Prostate gland (tissue), 2 donors: ENCODE measurements at regions not wholly inside any gene's neighbourhood (a gene's known extent, or its start where the extent isn't known, plus 50 kb on each side); places are given as distances from the start of the nearest gene placed in this dataset.
A peak's percentile ranks its signal among the peaks of the same experiment; 100 is the strongest.

ENCODE experiments used
- DNase-seq: peaks from one replicate; pipeline ENCODE4 v3.0.0-alpha.2; 2019; ENCODE audit warnings: low spot score
- H3K27ac ChIP-seq, 2 donors: fragments of 200-600 bp; sonication (generic); 2 replicates each; pipeline ENCODE4 v1.5.1; 2017 to 2019
- H3K27me3 ChIP-seq: fragments of 200-600 bp; sonication (generic); replicated peaks from 2 replicates; pipeline ENCODE4 v1.5.1; 2019; ENCODE audit not compliant: insufficient read depth
- H3K36me3 ChIP-seq, 2 donors: fragments of 200-600 bp; sonication (generic); 1 replicate in 1 of 2; 2 replicates in 1 of 2; pipeline versions ENCODE4 v1.5.1 to v1.8.1; 2017 to 2019
- H3K4me1 ChIP-seq: fragments of 200-600 bp; sonication (generic); replicated peaks from 2 replicates; pipeline ENCODE4 v1.5.1; 2019
- H3K4me3 ChIP-seq, 2 donors: fragments of 200-600 bp; sonication (generic); 2 replicates each; pipeline ENCODE4 v1.5.1; 2017 to 2019
- H3K9me3 ChIP-seq: fragments of 200-600 bp; sonication (generic); 2 replicates; pipeline ENCODE4 v1.5.1; 2017
- POLR2A ChIP-seq: fragments of 450-650 bp; IDR thresholded peaks from one replicate; pipeline ENCODE4 v1.6.1; 2016; ENCODE audit warnings: antibody characterized with exemption, mild to moderate bottlenecking
- POLR2AphosphoS5 ChIP-seq: sonication (generic); formaldehyde crosslinking; IDR thresholded peaks from one replicate; pipeline ENCODE4 v1.6.1; 2017; ENCODE audit warnings: antibody characterized with exemption
- WGBS: methylation state at CpG from one replicate; pipeline ENCODE4 v1.1.5; 2018; 5-methylcytosine and 5-hydroxymethylcytosine counted together
- intact Hi-C: fragments of 100-400 bp; cut with DNase I; formaldehyde crosslinking; loops from one replicate; pipeline ENCODE4 v1.14.2; 2022
- TF ChIP-seq, protein P1 (sequence below), 4 experiments: fragments of 200-600 bp in 2 of 4; fragments of 450-650 bp in 2 of 4; sonication (generic) in 2 of 4; IDR thresholded peaks; 1 replicate in 3 of 4; 2 replicates in 1 of 4; pipeline ENCODE4 v1.5.1; 2016 to 2019; ENCODE audit warnings: antibody characterized with exemption in 4 of 4, mild to moderate bottlenecking in 2 of 4, moderate library complexity in 2 of 4

- H3K27me3 ChIP-seq, result no peaks in the 10 kb centered on the region
- H3K9me3 ChIP-seq, result no peaks in the 10 kb centered on the region
- H3K4me1 ChIP-seq, result no peaks in the 10 kb centered on the region
- intact Hi-C loops, result no loop called here
- H3K36me3 ChIP-seq, result no peaks in the 10 kb centered on the region
- TF ChIP-seq POLR2A (no peak), POLR2AphosphoS5 (no peak)
- TF ChIP-seq, protein P1, sequence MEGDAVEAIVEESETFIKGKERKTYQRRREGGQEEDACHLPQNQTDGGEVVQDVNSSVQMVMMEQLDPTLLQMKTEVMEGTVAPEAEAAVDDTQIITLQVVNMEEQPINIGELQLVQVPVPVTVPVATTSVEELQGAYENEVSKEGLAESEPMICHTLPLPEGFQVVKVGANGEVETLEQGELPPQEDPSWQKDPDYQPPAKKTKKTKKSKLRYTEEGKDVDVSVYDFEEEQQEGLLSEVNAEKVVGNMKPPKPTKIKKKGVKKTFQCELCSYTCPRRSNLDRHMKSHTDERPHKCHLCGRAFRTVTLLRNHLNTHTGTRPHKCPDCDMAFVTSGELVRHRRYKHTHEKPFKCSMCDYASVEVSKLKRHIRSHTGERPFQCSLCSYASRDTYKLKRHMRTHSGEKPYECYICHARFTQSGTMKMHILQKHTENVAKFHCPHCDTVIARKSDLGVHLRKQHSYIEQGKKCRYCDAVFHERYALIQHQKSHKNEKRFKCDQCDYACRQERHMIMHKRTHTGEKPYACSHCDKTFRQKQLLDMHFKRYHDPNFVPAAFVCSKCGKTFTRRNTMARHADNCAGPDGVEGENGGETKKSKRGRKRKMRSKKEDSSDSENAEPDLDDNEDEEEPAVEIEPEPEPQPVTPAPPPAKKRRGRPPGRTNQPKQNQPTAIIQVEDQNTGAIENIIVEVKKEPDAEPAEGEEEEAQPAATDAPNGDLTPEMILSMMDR (IDR thresholded peaks at IDR 0.05), result no peak
- DNase-seq, result no peak
- WGBS, result 82% methylated on average over 13 of the region's 13 CpGs
- no peak overlapping the region for H3K27ac ChIP-seq
- H3K4me3 ChIP-seq, result no peak overlapping the region
Observed at GRCh38 chr21:18950045-18950740, 546.6 kb upstream of the TMPRSS15 start.

DNA sequence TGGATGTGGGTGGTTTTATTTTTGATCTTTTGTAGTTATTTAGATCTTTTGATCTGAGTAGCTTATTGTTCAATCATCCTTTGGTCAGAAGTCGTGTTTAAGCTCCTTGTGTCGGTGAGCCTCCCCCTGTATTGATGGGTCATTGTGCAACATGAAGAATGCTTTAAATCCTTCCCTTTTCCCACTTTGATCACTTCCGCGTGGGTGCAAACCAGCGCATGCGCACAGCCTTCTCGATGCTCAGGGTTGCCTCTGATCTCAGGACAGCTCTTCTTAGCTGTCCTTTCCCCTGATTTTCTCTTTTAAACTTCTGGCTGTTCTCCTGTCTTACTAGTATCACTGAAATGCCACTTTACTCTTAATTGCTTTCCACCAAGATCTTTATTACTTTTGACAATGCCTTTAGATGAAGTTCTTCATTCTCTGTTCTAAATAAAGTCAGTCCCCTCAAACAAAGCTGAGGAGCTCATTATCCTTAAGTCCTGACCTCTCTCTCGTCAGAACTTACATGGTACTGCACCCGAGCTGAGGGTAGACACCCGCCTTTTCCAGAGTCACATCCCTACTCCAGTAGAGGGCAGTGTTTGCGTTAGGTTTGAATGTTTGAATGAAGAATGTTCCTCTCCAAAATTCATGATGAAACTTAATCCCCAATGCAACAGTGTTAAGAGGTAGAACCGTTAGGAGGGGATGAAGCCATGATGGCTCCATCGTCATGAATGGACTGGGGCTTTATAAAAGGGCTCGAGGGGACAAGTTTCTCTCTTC is 547.9 kb upstream of the TMPRSS15 start:
- no peak for DNase-seq
- no peaks in the 10 kb centered on the region for H3K36me3 ChIP-seq
- no peak overlapping the region for H3K4me3 ChIP-seq
- no peak overlapping the region for H3K27ac ChIP-seq
- intact Hi-C loops, result no loop called here
- no peaks in the 10 kb centered on the region for H3K9me3 ChIP-seq
- TF ChIP-seq, protein P1 (IDR thresholded peaks at IDR 0.05), result peak in 1 of 4 experiments; percentile 19
- no peak for TF ChIP-seq POLR2A
- WGBS, result 49% methylated on average over 14 of the region's 14 CpGs
- no peaks in the 10 kb centered on the region for H3K4me1 ChIP-seq
- no peaks in the 10 kb centered on the region for H3K27me3 ChIP-seq

DNA sequence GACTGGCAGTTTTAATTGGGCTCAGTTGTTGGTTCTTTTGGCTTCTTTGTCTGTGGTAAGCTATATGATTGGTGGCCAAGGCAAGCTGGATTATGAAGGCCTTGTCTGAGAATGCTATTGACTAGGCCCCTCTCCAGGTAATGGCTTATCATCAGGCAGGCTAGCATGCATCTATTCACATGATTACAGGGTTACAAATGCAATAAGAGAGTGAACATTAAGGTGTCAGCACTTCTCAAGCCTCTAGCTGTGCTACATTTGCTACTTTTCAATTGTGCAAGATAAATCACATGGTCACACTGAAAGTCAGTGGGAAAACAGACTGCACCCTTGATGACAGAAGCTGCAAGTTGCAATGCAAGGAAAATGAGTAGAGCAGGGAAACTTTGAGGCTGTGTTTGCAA is 550.9 kb upstream of the TMPRSS15 start:
- intact Hi-C loops, result no loop called here
- TF ChIP-seq POLR2A (no peak), POLR2AphosphoS5 (no peak)
- TF ChIP-seq, protein P1 (IDR thresholded peaks at IDR 0.05), result no peak
- Histone ChIP-seq H3K36me3 (no peaks in the 10 kb centered on the region), H3K4me3 (no peak overlapping the region), H3K27me3 (no peaks in the 10 kb centered on the region), H3K27ac (no peak overlapping the region), H3K9me3 (no peaks in the 10 kb centered on the region), H3K4me1 (no peaks in the 10 kb centered on the region)
- no peak for DNase-seq

- Histone ChIP-seq H3K4me3 (no peak overlapping the region), H3K4me1 (no peaks in the 10 kb centered on the region), H3K36me3 (no peaks in the 10 kb centered on the region), H3K27ac (no peak overlapping the region), H3K9me3 (no peaks in the 10 kb centered on the region), H3K27me3 (no peaks in the 10 kb centered on the region)
- no peak for DNase-seq
- TF ChIP-seq POLR2AphosphoS5 (no peak), POLR2A (no peak)
- TF ChIP-seq, protein P1 (IDR thresholded peaks at IDR 0.05), result no peak
- intact Hi-C loops, result no loop called here
- 64% methylated on average over 3 of the region's 3 CpGs for WGBS
Observed at GRCh38 chr21:18959817-18960216, 556.2 kb upstream of the TMPRSS15 start.

DNA sequence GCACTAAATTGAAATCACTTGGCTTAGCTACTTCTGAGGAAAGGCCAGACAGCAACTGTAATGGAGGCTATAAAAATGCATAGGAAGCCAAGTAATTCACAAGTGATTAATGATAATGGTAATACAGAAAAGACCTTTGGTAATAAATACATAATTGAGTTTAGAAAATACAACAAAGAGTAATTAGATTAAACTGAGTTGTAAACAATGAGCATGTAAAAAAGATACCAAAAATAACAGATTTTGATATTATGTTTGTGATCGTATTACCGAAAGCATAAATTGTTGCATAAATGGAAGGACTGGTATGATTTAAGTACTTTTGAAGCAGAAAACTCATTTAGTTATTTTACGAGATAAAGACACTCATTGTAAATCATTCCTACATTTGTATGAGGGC is 556.7 kb upstream of the TMPRSS15 start:
- intact Hi-C loops, result no loop called here
- 38% methylated on average over 3 of the region's 3 CpGs for WGBS
- no peaks in the 10 kb centered on the region for H3K9me3 ChIP-seq
- TF ChIP-seq, protein P1 (IDR thresholded peaks at IDR 0.05), result no peak
- TF ChIP-seq POLR2AphosphoS5 (no peak), POLR2A (no peak)
- H3K27me3 ChIP-seq, result no peaks in the 10 kb centered on the region
- H3K27ac ChIP-seq, result no peak overlapping the region
- no peaks in the 10 kb centered on the region for H3K36me3 ChIP-seq
- no peaks in the 10 kb centered on the region for H3K4me1 ChIP-seq
- no peak for DNase-seq
- H3K4me3 ChIP-seq, result no peak overlapping the region
